IMR-90 (cell line): ENCODE measurements at regions not wholly inside any gene's neighbourhood (a gene's known extent, or its start where the extent isn't known, plus 50 kb on each side); places are given as distances from the start of the nearest gene placed in this dataset.

Experiments used
- ATAC-seq: fragments of 200-7000 bp; cut with Tn5 transposase; 2 replicates; pipeline ENCODE4 v1.9.1; 2020; ENCODE audit warnings: low read depth, mild to moderate bottlenecking, moderate library complexity
- BruUV-seq: library from RNA; stranded (reverse); fragments of 400-500 nt; replicated peaks from 2 replicates; lab custom pipeline; 2021; lab: Mats Ljungman, UMichigan
- CTCF ChIA-PET: fragments of 300-600 bp; formaldehyde crosslinking; extraction: SDS; loops from one replicate; lab custom pipeline; 2021; ENCODE audit warnings: antibody characterized with exemption; lab: Yijun Ruan, JAX
- POLR2A ChIA-PET: fragments of 300-600 bp; sonication (Branson Sonifier 250); formaldehyde crosslinking; loops from one replicate; lab custom pipeline; 2022; ENCODE audit warnings: antibody characterized with exemption; ENCODE audit not compliant: unreplicated experiment; lab: Charles Lee
- DNase-seq: peaks from one replicate; pipeline ENCODE4 v3.0.0; 2013
- H2AFZ ChIP-seq: replicated peaks from 2 replicates; pipeline ENCODE3; 2013; ENCODE audit warnings: low read length, mild to moderate bottlenecking; ENCODE audit not compliant: poor library complexity
- H2AK5ac ChIP-seq: 2 replicates; pipeline ENCODE4 v1.6.1; 2013; ENCODE audit warnings: low read depth, low read length, inconsistent platforms
- H2AK9ac ChIP-seq: replicated peaks from 2 replicates; pipeline ENCODE3; 2013; ENCODE audit warnings: mild to moderate bottlenecking, low read depth, low read length, moderate library complexity; ENCODE audit not compliant: poor library complexity
- H2BK120ac ChIP-seq: 2 replicates; pipeline ENCODE4 v1.6.1; 2013; ENCODE audit warnings: low read depth, low read length, inconsistent platforms
- H2BK15ac ChIP-seq: 3 replicates; pipeline ENCODE4 v1.6.1; 2013; ENCODE audit warnings: low read depth, low read length, inconsistent platforms
- H2BK20ac ChIP-seq: 2 replicates; pipeline ENCODE4 v1.6.1; 2013; ENCODE audit warnings: low read depth, mild to moderate bottlenecking, inconsistent platforms, low read length, moderate library complexity
- H2BK5ac ChIP-seq: 2 replicates; pipeline ENCODE4 v1.6.1; 2013; ENCODE audit warnings: mild to moderate bottlenecking, low read depth, low read length, inconsistent platforms; ENCODE audit not compliant: poor library complexity, severe bottlenecking
- H3K14ac ChIP-seq: replicated peaks from 2 replicates; pipeline ENCODE4 v1.6.1; 2013; ENCODE audit warnings: low read depth, low read length, inconsistent platforms
- H3K18ac ChIP-seq: 2 replicates; pipeline ENCODE4 v1.6.1; 2013; ENCODE audit warnings: low read depth, low read length, control low read depth
- H3K23ac ChIP-seq: 2 replicates; pipeline ENCODE4 v1.6.1; 2013; ENCODE audit warnings: low read depth, low read length, inconsistent platforms
- H3K27ac ChIP-seq: 2 replicates; pipeline ENCODE4 v1.5.1; 2013; ENCODE audit warnings: mild to moderate bottlenecking, control low read depth, low read length; ENCODE audit not compliant: insufficient read depth
- H3K27me3 ChIP-seq: 2 replicates; pipeline ENCODE4 v1.6.1; 2013; ENCODE audit warnings: low read length; ENCODE audit not compliant: control insufficient read depth, insufficient read depth
- H3K36me3 ChIP-seq: 2 replicates; pipeline ENCODE4 v1.6.1; 2013; ENCODE audit warnings: low read length, mixed read lengths; ENCODE audit not compliant: control insufficient read depth, insufficient read depth
- H3K4ac ChIP-seq: 2 replicates; pipeline ENCODE4 v1.6.1; 2013; ENCODE audit warnings: low read depth, low read length, inconsistent platforms
- H3K4me1 ChIP-seq: 2 replicates; pipeline ENCODE4 v1.6.1; 2013; ENCODE audit warnings: low read length, mixed read lengths; ENCODE audit not compliant: control insufficient read depth, insufficient read depth
- H3K4me2 ChIP-seq: 2 replicates; pipeline ENCODE4 v1.6.1; 2013; ENCODE audit warnings: low read depth, mild to moderate bottlenecking, control low read depth, low read length, moderate library complexity
- H3K4me3 ChIP-seq: 2 replicates; pipeline ENCODE4 v1.5.1; 2013; ENCODE audit warnings: low read depth, mild to moderate bottlenecking, control low read depth, low read length, moderate library complexity; ENCODE audit not compliant: insufficient read depth
- H3K56ac ChIP-seq: 2 replicates; pipeline ENCODE4 v1.6.1; 2013; ENCODE audit warnings: low read length, inconsistent platforms; ENCODE audit not compliant: insufficient read depth; ENCODE audit errors: extremely low read depth
- H3K79me1 ChIP-seq, 2 experiments: 2 replicates each; pipeline ENCODE4 v1.6.1; 2013; ENCODE audit warnings: low read length in 2 of 2, inconsistent platforms in 1 of 2, low read depth in 1 of 2
- H3K9ac ChIP-seq: 2 replicates; pipeline ENCODE4 v1.6.1; 2013; ENCODE audit warnings: low read depth, low read length, control low read depth
- H3K9me1 ChIP-seq: 2 replicates; pipeline ENCODE4 v1.6.1; 2013; ENCODE audit warnings: low read length, inconsistent platforms; ENCODE audit not compliant: insufficient read depth
- H3K9me3 ChIP-seq: 2 replicates; pipeline ENCODE4 v1.6.1; 2013; ENCODE audit warnings: low read length; ENCODE audit not compliant: control insufficient read depth, insufficient read depth
- H4K20me1 ChIP-seq: 2 replicates; pipeline ENCODE4 v1.6.1; 2013; ENCODE audit warnings: low read length, inconsistent platforms; ENCODE audit not compliant: insufficient read depth
- H4K5ac ChIP-seq: 2 replicates; pipeline ENCODE4 v1.6.1; 2013; ENCODE audit warnings: mild to moderate bottlenecking, low read depth, low read length, control low read depth
- H4K8ac ChIP-seq, 2 experiments: 2 replicates each; pipeline ENCODE4 v1.6.1; 2013; ENCODE audit warnings: low read depth in 2 of 2, low read length in 2 of 2, control low read depth in 1 of 2, inconsistent platforms in 1 of 2
- H4K91ac ChIP-seq: 2 replicates; pipeline ENCODE4 v1.6.1; 2013; ENCODE audit warnings: low read depth, low read length, inconsistent platforms; ENCODE audit not compliant: insufficient read depth
- BHLHE40 ChIP-seq: fragments of 150-350 bp; IDR thresholded peaks from 2 replicates; pipeline ENCODE4 v1.6.1; 2016; ENCODE audit warnings: mild to moderate bottlenecking, low read depth, low read length
- CEBPB ChIP-seq: IDR thresholded peaks from 2 replicates; pipeline ENCODE4 v1.6.1; 2012; ENCODE audit warnings: low read depth, low read length, improper control_type of control experiment
- CHD1 ChIP-seq: IDR thresholded peaks from 2 replicates; pipeline ENCODE4 v1.6.1; 2012; ENCODE audit warnings: low read depth, low read length, improper control_type of control experiment
- FOS ChIP-seq: fragments of 150-350 bp; IDR thresholded peaks from 2 replicates; pipeline ENCODE4 v1.6.1; 2016; ENCODE audit warnings: low read depth, low read length
- MAFK ChIP-seq: IDR thresholded peaks from 2 replicates; pipeline ENCODE4 v1.6.1; 2012; ENCODE audit warnings: low read depth, low read length, improper control_type of control experiment
- MAZ ChIP-seq: IDR thresholded peaks from 2 replicates; pipeline ENCODE4 v1.6.1; 2012; ENCODE audit warnings: low read depth, mild to moderate bottlenecking, low read length, improper control_type of control experiment, moderate library complexity, borderline replicate concordance
- MXI1 ChIP-seq: IDR thresholded peaks from 2 replicates; pipeline ENCODE4 v1.6.1; 2012; ENCODE audit warnings: low read depth, mild to moderate bottlenecking, low read length, moderate library complexity, borderline replicate concordance
- NFE2L2 ChIP-seq: fragments of 150-350 bp; IDR thresholded peaks from 2 replicates; pipeline ENCODE4 v1.6.1; 2016; ENCODE audit warnings: low read depth, mild to moderate bottlenecking, low read length
- POLR2A ChIP-seq: IDR thresholded peaks from 2 replicates; pipeline ENCODE4 v1.6.1; 2012; ENCODE audit warnings: mild to moderate bottlenecking, low read depth, low read length
- RAD21 ChIP-seq: IDR thresholded peaks from 2 replicates; pipeline ENCODE4 v1.6.1; 2012; ENCODE audit warnings: low read length, improper control_type of control experiment
- RCOR1 ChIP-seq: IDR thresholded peaks from 2 replicates; pipeline ENCODE4 v1.6.1; 2012; ENCODE audit warnings: mild to moderate bottlenecking, low read length, improper control_type of control experiment; ENCODE audit not compliant: insufficient replicate concordance
- RFX5 ChIP-seq: IDR thresholded peaks from 2 replicates; pipeline ENCODE4 v1.8.0; 2012; ENCODE audit warnings: low read depth, mild to moderate bottlenecking, low read length, moderate library complexity
- SMC3 ChIP-seq: fragments of 150-350 bp; IDR thresholded peaks from 2 replicates; pipeline ENCODE4 v1.6.1; 2016; ENCODE audit warnings: low read depth, mild to moderate bottlenecking, antibody characterized with exemption, low read length, moderate library complexity
- WGBS, 2 experiments: methylation state at CpG; one replicate each; pipeline versions ENCODE4 v1.1.5 to v1.1.7; 2013; ENCODE audit warnings: missing lambda C conversion rate in 2 of 2; ENCODE audit not compliant: insufficient read length in 1 of 2; ENCODE audit errors: extremely low coverage in 2 of 2; 5-methylcytosine and 5-hydroxymethylcytosine counted together
- dilution Hi-C: fragments of 300-500 bp; cut with HindIII; formaldehyde crosslinking; loops from one replicate; pipeline ENCODE4 v1.14.3; 2018; ENCODE audit warnings: low sequenced_read_pairs; ENCODE audit not compliant: unreplicated experiment
- in situ Hi-C: fragments of 300-500 bp; cut with MboI; formaldehyde crosslinking; loops from 3 replicates; pipeline ENCODE4 v1.14.3; 2019; ENCODE audit warnings: low sequenced_read_pairs, inconsistent platforms, mixed read lengths
- intact Hi-C: fragments of 100-400 bp; cut with micrococcal nuclease; formaldehyde crosslinking; loops from 2 replicates; pipeline ENCODE4 v1.10.0; 2022
- TF ChIP-seq, protein P1 (sequence below): conservative IDR thresholded peaks from 2 replicates; pipeline ENCODE4 v1.5.1; 2012; ENCODE audit warnings: mild to moderate bottlenecking, low read depth, low read length, improper control_type of control experiment
- TF ChIP-seq, protein P2 (sequence below): fragments of 150-350 bp; IDR thresholded peaks from 2 replicates; pipeline ENCODE4 v1.6.1; 2016; ENCODE audit warnings: low read depth, mild to moderate bottlenecking, low read length, moderate library complexity, borderline replicate concordance
- TF ChIP-seq, protein P3 (sequence below): fragments of 150-350 bp; IDR thresholded peaks from 2 replicates; pipeline ENCODE4 v1.6.1; 2017; ENCODE audit warnings: mild to moderate bottlenecking, antibody characterized with exemption, low read length, low read depth

DNA sequence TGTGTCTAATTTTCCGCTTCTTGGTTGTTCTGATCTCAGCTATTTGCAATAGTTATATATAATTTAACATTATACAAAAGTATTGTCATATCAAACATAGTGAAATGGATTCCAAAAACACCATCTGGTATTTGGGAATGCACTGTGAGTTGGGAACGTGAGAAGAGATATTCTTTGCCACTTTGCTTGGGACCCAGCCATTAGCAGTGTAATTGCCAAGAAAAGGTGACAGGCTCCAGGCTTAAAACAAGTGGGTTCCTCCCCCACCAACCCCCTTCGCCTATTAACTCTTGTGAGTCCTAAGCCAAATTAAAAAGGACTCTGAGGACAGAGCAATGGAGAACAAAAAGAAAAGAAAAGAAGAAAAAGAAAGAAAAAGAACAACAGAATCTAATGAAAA lies 186.7 kb upstream of the NFIA start:
- POLR2A ChIA-PET = no interaction called here
- Histone ChIP-seq H3K9me1 (no peaks in the 10 kb centered on the region), H3K9ac (no peak overlapping the region), H3K4me3 (no peak overlapping the region), H2BK120ac (no peak overlapping the region), H3K4me2 (no peak overlapping the region), H2BK5ac (no peak overlapping the region), H3K4ac (no peak overlapping the region), H3K18ac (no peak overlapping the region), H2AK5ac (no peak overlapping the region), H4K8ac (no peak overlapping the region), H4K91ac (no peak overlapping the region), H3K9me3 (no peaks in the 10 kb centered on the region), H4K20me1 (no peaks in the 10 kb centered on the region), H3K79me1 (no peaks in the 10 kb centered on the region), H3K4me1 (no peaks in the 10 kb centered on the region), H2BK20ac (no peak overlapping the region), H3K27me3 (no peaks in the 10 kb centered on the region), H2BK15ac (no peak overlapping the region), H3K23ac (no peak overlapping the region), H3K36me3 (no peaks in the 10 kb centered on the region), H2AFZ (no peak overlapping the region), H3K14ac (no peak overlapping the region), H2AK9ac (no peak overlapping the region), H3K56ac (no peak overlapping the region), H3K27ac (no peak overlapping the region), H4K5ac (no peak overlapping the region)
- intact Hi-C loops (no loop called here), in situ Hi-C loops (no loop called here), dilution Hi-C loops (no loop called here)
- WGBS, 2 experiments = no CpG with 5 or more reads among the region's 3 CpGs
- no peak for ATAC-seq
- no TSS peak for BruUV-seq
- CTCF ChIA-PET = no interaction called here
- DNase-seq = no peak
- no peak for TF ChIP-seq FOS
- no peak for TF ChIP-seq SMC3
- TF ChIP-seq MXI1 = no peak
- TF ChIP-seq NFE2L2 = no peak
- TF ChIP-seq, protein P1, sequence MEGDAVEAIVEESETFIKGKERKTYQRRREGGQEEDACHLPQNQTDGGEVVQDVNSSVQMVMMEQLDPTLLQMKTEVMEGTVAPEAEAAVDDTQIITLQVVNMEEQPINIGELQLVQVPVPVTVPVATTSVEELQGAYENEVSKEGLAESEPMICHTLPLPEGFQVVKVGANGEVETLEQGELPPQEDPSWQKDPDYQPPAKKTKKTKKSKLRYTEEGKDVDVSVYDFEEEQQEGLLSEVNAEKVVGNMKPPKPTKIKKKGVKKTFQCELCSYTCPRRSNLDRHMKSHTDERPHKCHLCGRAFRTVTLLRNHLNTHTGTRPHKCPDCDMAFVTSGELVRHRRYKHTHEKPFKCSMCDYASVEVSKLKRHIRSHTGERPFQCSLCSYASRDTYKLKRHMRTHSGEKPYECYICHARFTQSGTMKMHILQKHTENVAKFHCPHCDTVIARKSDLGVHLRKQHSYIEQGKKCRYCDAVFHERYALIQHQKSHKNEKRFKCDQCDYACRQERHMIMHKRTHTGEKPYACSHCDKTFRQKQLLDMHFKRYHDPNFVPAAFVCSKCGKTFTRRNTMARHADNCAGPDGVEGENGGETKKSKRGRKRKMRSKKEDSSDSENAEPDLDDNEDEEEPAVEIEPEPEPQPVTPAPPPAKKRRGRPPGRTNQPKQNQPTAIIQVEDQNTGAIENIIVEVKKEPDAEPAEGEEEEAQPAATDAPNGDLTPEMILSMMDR = no peak
- TF ChIP-seq MAFK = no peak
- no peak for TF ChIP-seq CEBPB
- no peak for TF ChIP-seq CHD1
- TF ChIP-seq, protein P2, sequence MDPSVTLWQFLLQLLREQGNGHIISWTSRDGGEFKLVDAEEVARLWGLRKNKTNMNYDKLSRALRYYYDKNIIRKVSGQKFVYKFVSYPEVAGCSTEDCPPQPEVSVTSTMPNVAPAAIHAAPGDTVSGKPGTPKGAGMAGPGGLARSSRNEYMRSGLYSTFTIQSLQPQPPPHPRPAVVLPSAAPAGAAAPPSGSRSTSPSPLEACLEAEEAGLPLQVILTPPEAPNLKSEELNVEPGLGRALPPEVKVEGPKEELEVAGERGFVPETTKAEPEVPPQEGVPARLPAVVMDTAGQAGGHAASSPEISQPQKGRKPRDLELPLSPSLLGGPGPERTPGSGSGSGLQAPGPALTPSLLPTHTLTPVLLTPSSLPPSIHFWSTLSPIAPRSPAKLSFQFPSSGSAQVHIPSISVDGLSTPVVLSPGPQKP = no peak
- no peak for TF ChIP-seq RCOR1
- TF ChIP-seq RAD21 = no peak
- TF ChIP-seq POLR2A = no peak
- TF ChIP-seq RFX5 = no peak
- TF ChIP-seq, protein P3, sequence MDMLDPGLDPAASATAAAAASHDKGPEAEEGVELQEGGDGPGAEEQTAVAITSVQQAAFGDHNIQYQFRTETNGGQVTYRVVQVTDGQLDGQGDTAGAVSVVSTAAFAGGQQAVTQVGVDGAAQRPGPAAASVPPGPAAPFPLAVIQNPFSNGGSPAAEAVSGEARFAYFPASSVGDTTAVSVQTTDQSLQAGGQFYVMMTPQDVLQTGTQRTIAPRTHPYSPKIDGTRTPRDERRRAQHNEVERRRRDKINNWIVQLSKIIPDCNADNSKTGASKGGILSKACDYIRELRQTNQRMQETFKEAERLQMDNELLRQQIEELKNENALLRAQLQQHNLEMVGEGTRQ = no peak
- TF ChIP-seq MAZ = no peak
- no peak for TF ChIP-seq BHLHE40
